ENCODE measurements at regions not wholly inside any gene's neighbourhood (a gene's known extent, or its start where the extent isn't known, plus 50 kb on each side); places are given as distances from the start of the nearest gene placed in this dataset.

DNA sequence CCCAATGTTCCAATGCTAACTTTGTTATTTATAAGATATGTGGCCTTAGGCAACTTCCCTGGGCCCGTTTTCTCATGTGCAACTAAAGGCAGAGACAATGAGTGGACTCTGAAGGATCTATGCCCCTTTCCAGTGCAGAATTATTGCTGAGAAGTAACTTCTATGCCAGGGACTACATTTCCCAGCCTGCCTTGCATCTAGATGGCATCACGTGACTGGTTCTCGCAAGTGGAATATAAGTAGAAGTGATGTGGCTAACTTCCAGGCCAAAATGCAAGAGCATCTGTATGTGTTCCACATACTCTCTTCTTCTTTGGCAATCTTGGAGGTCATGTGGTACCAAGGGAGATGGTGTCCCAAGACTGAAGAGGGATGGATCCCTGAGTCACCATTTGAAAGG lies 674.4 kb downstream of the NTRK3 start:
- TF ChIP-seq CTCF (IDR thresholded peaks at IDR 0.05) (no peak), ZFX (IDR thresholded peaks at IDR 0.05; ENCODE audit: borderline replicate concordance) (no peak)

All from 22Rv1 (cell line).